ENCODE measurements at regions not wholly inside any gene's neighbourhood (a gene's known extent, or its start where the extent isn't known, plus 50 kb on each side); places are given as distances from the start of the nearest gene placed in this dataset.

DNA sequence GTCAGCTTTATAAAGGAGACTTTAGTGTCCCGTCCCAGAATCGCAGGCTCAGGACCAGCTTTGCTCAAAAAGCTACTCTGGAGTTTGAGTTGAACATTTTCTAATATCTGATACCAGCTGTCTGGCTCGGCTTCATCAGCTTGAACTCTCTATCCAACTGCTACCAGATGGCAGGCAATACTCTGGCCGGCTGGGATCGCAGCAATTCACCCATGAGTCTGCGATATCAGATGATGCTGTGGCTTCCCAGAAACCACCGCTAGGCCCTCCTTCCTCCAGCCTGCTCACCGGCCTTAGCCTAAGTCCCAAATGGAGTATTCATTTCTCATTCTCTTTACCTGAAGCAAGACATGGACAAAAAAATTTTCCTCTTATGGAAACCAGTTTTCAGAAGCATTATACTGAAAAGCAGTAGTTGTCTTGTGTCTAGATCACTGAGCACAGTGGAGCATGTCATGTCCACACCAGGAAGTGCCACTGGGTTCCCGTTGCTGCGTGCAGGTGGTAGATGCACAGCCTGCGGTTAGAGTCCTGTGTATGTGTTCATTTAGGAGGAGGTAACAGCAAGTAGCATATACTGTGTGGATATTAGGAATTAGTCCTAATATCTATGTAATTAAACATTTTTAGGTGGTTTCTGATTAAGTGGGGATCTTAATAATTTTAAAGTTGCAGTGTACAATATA, 162.0 kb upstream of the SOX11 start:
- Histone ChIP-seq H3K9me3 (ENCODE audit: insufficient read depth, low read length) (no peaks in the 10 kb centered on the region), H3K9ac (ENCODE audit: insufficient read length, low read depth) (no peak overlapping the region), H3K36me3 (ENCODE audit: insufficient read depth, insufficient read length, low read length) (no peaks in the 10 kb centered on the region), H3K4me1 (ENCODE audit: insufficient read depth, insufficient read length) (no peaks in the 10 kb centered on the region), H3K4me3 (ENCODE audit: insufficient read length, low read depth) (no peak overlapping the region), H3K27me3 (ENCODE audit: insufficient read depth, insufficient read length) (no peaks in the 10 kb centered on the region)
- TF ChIP-seq SUZ12 (IDR thresholded peaks at IDR 0.05; ENCODE audit: extremely low read depth, insufficient read depth, insufficient read length) (no peak), YY1 (IDR thresholded peaks at IDR 0.05; ENCODE audit: insufficient read depth, insufficient read length) (no peak), ZNF274 (IDR thresholded peaks at IDR 0.05; ENCODE audit: low read depth, low read length) (no peak)
- DNase-seq (ENCODE audit: low read depth, low spot score): no peak

DNA sequence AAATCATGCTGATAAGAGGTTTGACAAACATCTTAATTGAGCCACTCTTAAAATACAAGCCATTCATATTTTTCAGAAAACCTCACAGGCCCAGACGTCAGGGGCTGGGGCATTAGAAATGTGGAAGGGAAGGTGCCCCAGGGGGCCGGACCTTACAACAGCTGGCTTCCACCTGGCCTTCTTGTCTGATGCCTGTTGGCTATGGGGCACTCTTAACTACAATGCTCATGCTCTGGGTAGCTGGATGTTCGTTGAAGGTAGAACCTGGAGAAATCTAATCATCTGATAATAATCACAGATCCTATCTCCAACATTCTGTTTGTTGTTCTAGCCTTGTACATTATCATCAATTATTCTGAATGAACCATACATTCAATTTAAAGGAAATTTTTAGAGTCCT, 156.9 kb upstream of the SOX11 start:
- DNase-seq (ENCODE audit: low read depth, low spot score): no peak
- TF ChIP-seq SUZ12 (IDR thresholded peaks at IDR 0.05; ENCODE audit: extremely low read depth, insufficient read depth, insufficient read length) (no peak), ZNF274 (IDR thresholded peaks at IDR 0.05; ENCODE audit: low read depth, low read length) (no peak), YY1 (IDR thresholded peaks at IDR 0.05; ENCODE audit: insufficient read depth, insufficient read length) (no peak)
- H3K4me3 ChIP-seq (ENCODE audit: insufficient read length, low read depth): no peak overlapping the region

DNA sequence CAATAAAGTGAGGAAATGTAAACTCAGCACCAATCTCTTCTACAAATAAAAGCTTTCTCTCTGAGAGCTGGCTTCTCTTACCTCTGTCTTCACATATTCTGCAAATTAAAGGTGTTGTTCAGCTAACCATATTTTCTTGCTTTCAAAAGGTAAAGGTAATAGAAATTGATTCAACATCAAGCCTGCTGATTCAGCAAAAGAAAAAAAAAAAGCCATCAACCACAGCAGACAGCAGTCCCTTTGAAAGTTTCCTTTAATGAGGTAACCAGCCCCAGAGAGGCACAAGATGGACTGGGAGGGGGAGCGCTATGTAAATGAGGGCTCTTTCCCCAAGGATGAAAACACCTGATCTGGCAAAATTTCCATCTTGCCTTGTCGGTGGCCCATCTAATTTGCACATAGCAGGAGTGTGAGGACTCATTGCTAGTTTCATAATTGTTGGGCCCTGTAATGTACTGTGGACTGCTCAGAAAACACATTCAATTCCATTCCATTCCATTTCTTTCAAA, 154.9 kb upstream of the SOX11 start:
- TF ChIP-seq ZNF274 (IDR thresholded peaks at IDR 0.05; ENCODE audit: low read depth, low read length): no peak
- Histone ChIP-seq H3K27me3 (ENCODE audit: insufficient read depth, insufficient read length) (no peaks in the 10 kb centered on the region), H3K4me3 (ENCODE audit: insufficient read length, low read depth) (no peak overlapping the region), H3K4me1 (ENCODE audit: insufficient read depth, insufficient read length) (peaks cover 3% of the 10 kb centered on the region), H3K9me3 (ENCODE audit: insufficient read depth, low read length) (no peaks in the 10 kb centered on the region), H3K36me3 (ENCODE audit: insufficient read depth, insufficient read length, low read length) (no peaks in the 10 kb centered on the region), H3K9ac (ENCODE audit: insufficient read length, low read depth) (no peak overlapping the region)
- DNase-seq (ENCODE audit: low read depth, low spot score): no peak

More for the DNA sequence above, 156.9 kb upstream of the SOX11 start:
- Histone ChIP-seq H3K9ac (ENCODE audit: insufficient read length, low read depth) (no peak overlapping the region), H3K9me3 (ENCODE audit: insufficient read depth, low read length) (no peaks in the 10 kb centered on the region), H3K4me1 (ENCODE audit: insufficient read depth, insufficient read length) (peaks cover 3% of the 10 kb centered on the region), H3K36me3 (ENCODE audit: insufficient read depth, insufficient read length, low read length) (no peaks in the 10 kb centered on the region), H3K27me3 (ENCODE audit: insufficient read depth, insufficient read length) (no peaks in the 10 kb centered on the region)

DNA sequence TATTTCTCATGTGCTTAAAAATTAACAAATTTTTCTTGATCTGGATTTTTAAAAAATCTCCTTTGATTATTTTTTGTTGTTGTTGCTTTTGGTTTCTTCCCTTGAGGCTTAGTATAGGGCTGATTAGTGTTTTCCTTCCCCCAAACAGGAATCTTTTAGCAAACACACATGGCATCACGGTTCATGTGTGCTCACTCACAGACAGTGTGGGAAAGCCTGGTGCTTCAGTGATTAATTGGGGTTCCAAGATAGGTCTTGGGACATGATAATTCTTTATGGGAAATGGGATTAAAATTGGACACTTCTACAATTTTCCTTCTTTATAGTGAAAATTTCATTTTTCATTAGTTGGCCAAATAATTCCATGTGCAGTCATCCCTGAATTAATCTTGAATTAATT, 153.9 kb upstream of the SOX11 start:
- no peaks in the 10 kb centered on the region for H3K27me3 ChIP-seq (ENCODE audit: insufficient read depth, insufficient read length)
- H3K9ac ChIP-seq (ENCODE audit: insufficient read length, low read depth): no peak overlapping the region

DNA sequence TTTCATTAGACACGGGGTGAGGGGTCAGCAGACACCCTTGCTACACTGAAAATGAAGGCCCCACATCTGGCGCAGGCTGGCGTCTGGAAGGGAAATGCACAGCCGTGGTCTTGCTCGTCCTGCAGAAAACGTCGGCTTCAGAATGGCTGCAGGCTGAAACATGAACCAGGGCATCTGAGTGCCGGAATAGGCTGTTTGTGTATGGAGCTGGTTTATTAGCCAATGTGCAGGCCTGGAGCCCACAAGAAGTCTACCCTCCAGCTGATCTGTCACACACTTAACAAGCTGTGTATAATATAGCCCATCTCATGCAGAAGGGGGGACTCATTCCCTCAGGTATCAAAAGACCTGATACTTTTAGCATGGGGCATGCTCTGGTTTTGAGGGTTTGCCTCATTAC, 153.4 kb upstream of the SOX11 start:
- Histone ChIP-seq H3K9me3 (ENCODE audit: insufficient read depth, low read length) (peaks cover 5% of the 10 kb centered on the region), H3K4me3 (ENCODE audit: insufficient read length, low read depth) (no peak overlapping the region), H3K4me1 (ENCODE audit: insufficient read depth, insufficient read length) (peaks cover 3% of the 10 kb centered on the region), H3K36me3 (ENCODE audit: insufficient read depth, insufficient read length, low read length) (no peaks in the 10 kb centered on the region), H3K9ac (ENCODE audit: insufficient read length, low read depth) (no peak overlapping the region), H3K27me3 (ENCODE audit: insufficient read depth, insufficient read length) (no peaks in the 10 kb centered on the region)
- DNase-seq (ENCODE audit: low read depth, low spot score): no peak
- TF ChIP-seq SUZ12 (IDR thresholded peaks at IDR 0.05; ENCODE audit: extremely low read depth, insufficient read depth, insufficient read length): no peak
- TF ChIP-seq YY1 (IDR thresholded peaks at IDR 0.05; ENCODE audit: insufficient read depth, insufficient read length): no peak
- no peak for TF ChIP-seq ZNF274 (IDR thresholded peaks at IDR 0.05; ENCODE audit: low read depth, low read length)

More for the DNA sequence above, 153.9 kb upstream of the SOX11 start:
- H3K36me3 ChIP-seq (ENCODE audit: insufficient read depth, insufficient read length, low read length): no peaks in the 10 kb centered on the region
- TF ChIP-seq SUZ12 (IDR thresholded peaks at IDR 0.05; ENCODE audit: extremely low read depth, insufficient read depth, insufficient read length): no peak
- no peak for TF ChIP-seq ZNF274 (IDR thresholded peaks at IDR 0.05; ENCODE audit: low read depth, low read length)
- TF ChIP-seq YY1 (IDR thresholded peaks at IDR 0.05; ENCODE audit: insufficient read depth, insufficient read length): no peak
- peaks cover 3% of the 10 kb centered on the region for H3K4me1 ChIP-seq (ENCODE audit: insufficient read depth, insufficient read length)
- H3K4me3 ChIP-seq (ENCODE audit: insufficient read length, low read depth): no peak overlapping the region
- H3K9me3 ChIP-seq (ENCODE audit: insufficient read depth, low read length): 0 out of 2 replicates have a peak, but pooled peaks cover under 1% of the 10 kb centered on the region
- DNase-seq (ENCODE audit: low read depth, low spot score): no peak

DNA sequence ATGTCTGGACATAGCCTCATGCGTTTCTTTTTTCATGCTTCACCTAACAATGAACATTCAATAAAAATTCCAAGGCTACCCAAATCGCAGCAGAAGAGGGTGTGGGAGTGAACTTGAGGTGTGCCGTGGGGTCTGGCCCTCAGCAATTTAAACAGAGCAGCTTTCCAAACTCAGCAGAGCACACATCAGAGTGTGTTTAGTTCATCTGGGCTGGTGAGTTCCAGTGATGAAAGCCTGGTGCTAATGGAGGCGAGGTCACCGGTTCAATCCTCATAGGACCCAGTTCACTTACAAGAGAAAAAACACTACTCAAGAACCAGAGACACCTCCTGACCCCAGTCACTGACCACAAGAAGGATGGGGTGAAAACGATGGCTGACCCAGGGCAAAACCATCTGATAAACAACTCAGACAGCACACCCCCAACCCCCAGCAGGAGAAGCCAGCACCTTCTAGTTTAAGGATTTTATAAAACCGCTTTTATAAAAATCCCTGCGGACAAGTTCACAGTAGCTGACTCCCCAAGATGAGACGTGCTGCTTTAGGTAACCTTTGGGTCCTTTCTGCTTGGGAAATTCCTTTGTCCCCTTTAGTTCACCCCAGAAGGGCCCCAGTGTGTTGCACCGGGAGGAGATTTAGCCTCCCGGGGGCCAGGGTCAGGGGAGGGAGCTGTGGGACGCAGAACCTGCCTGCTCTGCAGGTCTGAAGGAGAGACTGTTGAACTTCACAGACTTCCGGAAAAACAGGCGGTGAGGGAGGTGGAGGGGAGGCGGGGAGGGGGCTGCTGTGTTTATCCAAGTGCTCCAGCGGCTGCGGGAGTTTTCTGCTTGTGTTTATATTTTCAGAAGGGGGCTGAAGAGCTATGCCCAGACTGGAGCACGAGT, 152.7 kb upstream of the SOX11 start:
- TF ChIP-seq ZNF274 (IDR thresholded peaks at IDR 0.05; ENCODE audit: low read depth, low read length) (no peak), YY1 (IDR thresholded peaks at IDR 0.05; ENCODE audit: insufficient read depth, insufficient read length) (no peak)
- Histone ChIP-seq H3K4me1 (ENCODE audit: insufficient read depth, insufficient read length) (peaks cover 3% of the 10 kb centered on the region), H3K9me3 (ENCODE audit: insufficient read depth, low read length) (peaks cover 12% of the 10 kb centered on the region), H3K9ac (ENCODE audit: insufficient read length, low read depth) (no peak overlapping the region), H3K4me3 (ENCODE audit: insufficient read length, low read depth) (no peak overlapping the region), H3K27me3 (ENCODE audit: insufficient read depth, insufficient read length) (no peaks in the 10 kb centered on the region), H3K36me3 (ENCODE audit: insufficient read depth, insufficient read length, low read length) (no peaks in the 10 kb centered on the region)
- DNase-seq (ENCODE audit: low read depth, low spot score): no peak

DNA sequence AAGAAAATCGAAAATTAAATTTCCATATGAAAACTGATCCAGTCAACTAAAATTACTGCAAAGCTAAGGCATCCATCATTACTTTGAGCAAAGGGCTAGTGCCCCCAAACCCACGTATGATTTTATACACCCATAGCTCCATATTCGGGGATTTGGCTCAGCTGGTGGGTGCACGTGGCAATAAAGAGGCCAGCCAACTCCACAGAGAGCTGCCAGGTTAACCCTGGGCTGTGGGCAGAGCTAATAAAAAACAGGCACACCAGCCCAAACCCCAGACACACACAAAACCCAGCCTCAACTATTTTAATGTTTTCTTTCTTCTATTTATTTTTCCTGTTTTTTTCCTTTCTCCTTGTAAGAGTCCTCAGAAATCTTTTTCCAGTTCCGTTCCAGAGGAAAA, 151.3 kb upstream of the SOX11 start:
- no peak for TF ChIP-seq YY1 (IDR thresholded peaks at IDR 0.05; ENCODE audit: insufficient read depth, insufficient read length)
- TF ChIP-seq SUZ12 (IDR thresholded peaks at IDR 0.05; ENCODE audit: extremely low read depth, insufficient read depth, insufficient read length): no peak
- TF ChIP-seq ZNF274 (IDR thresholded peaks at IDR 0.05; ENCODE audit: low read depth, low read length): no peak
- DNase-seq (ENCODE audit: low read depth, low spot score): no peak
- Histone ChIP-seq H3K27me3 (ENCODE audit: insufficient read depth, insufficient read length) (no peaks in the 10 kb centered on the region), H3K9ac (ENCODE audit: insufficient read length, low read depth) (no peak overlapping the region), H3K36me3 (ENCODE audit: insufficient read depth, insufficient read length, low read length) (no peaks in the 10 kb centered on the region), H3K9me3 (ENCODE audit: insufficient read depth, low read length) (peaks cover 23% of the 10 kb centered on the region), H3K4me3 (ENCODE audit: insufficient read length, low read depth) (no peak overlapping the region), H3K4me1 (ENCODE audit: insufficient read depth, insufficient read length) (peaks cover 3% of the 10 kb centered on the region)
